ENCODE measurements at regions not wholly inside any gene's neighbourhood (a gene's known extent, or its start where the extent isn't known, plus 50 kb on each side); places are given as distances from the start of the nearest gene placed in this dataset.

DNA sequence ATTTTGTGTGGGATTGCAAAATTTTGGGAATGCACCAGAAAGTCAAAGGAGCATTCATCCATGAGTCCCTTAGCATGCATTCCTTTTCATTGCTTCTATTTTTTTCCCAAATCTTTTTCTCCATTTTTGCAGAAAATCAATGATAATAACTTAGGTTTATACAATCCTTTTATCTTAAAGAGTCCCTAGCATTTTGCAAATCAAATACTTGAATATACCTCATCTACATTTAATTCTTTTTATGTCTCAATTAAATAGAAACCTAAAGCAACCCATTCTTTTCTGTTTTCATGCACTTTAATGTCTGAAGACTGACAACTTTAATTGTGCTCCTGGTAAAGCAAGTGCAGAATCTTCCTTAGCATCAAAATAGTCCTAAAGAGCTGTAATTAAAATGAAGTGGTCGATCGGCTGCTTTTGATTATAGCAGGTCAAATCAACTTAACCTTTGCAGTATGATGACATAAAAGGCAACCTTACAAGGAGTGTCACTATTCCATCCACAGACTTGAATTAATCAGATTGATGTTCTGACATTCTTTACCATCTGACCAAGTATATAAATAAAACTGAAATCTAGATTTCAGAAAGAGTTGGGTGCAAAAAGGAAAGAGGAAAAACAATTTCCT lies 168.4 kb downstream of the ALG10B start:
- Histone ChIP-seq H3K4me3 (no peak overlapping the region), H3K27ac (no peak overlapping the region), H3K27me3 (no peaks in the 10 kb centered on the region), H3K36me3 (no peaks in the 10 kb centered on the region), H3K4me1 (no peaks in the 10 kb centered on the region), H3K9me3 (no peaks in the 10 kb centered on the region)
- no peak for DNase-seq
- no peak for ATAC-seq
- TF ChIP-seq POLR2A (IDR thresholded peaks at IDR 0.05), result no peak
- no peak for TF ChIP-seq CTCF (IDR thresholded peaks at IDR 0.05)
- WGBS (ENCODE audit: insufficient coverage, low coverage, low lambda C conversion rate, missing lambda C conversion rate), result 47% methylated on average over 2 of the region's 2 CpGs
- intact Hi-C loops (cut with DNase I), result no loop called here

- TF ChIP-seq POLR2A (IDR thresholded peaks at IDR 0.05) (no peak), CTCF (IDR thresholded peaks at IDR 0.05) (no peak)
- Histone ChIP-seq H3K4me3 (no peak overlapping the region), H3K4me1 (no peaks in the 10 kb centered on the region), H3K27ac (no peak overlapping the region), H3K9me3 (no peaks in the 10 kb centered on the region), H3K36me3 (no peaks in the 10 kb centered on the region), H3K27me3 (no peaks in the 10 kb centered on the region)
- intact Hi-C loops (cut with DNase I), result no loop called here
- DNase-seq, result no peak
- WGBS (ENCODE audit: insufficient coverage, low coverage, low lambda C conversion rate, missing lambda C conversion rate), result 51% methylated on average over 2 of the region's 2 CpGs
- ATAC-seq, result no peak
Observed at GRCh38 chr12:38488866-38489265, 172.3 kb downstream of the ALG10B start.

GRCh38 chr12:38490073-38490472 lies 173.5 kb downstream of the ALG10B start:
- Histone ChIP-seq H3K27ac (no peak overlapping the region), H3K36me3 (no peaks in the 10 kb centered on the region), H3K4me1 (no peaks in the 10 kb centered on the region), H3K9me3 (no peaks in the 10 kb centered on the region), H3K4me3 (no peak overlapping the region), H3K27me3 (no peaks in the 10 kb centered on the region)
- WGBS (ENCODE audit: insufficient coverage, low coverage, low lambda C conversion rate, missing lambda C conversion rate), result 46% methylated on average over 5 of the region's 5 CpGs
- ATAC-seq, result no peak
- DNase-seq, result no peak
- intact Hi-C loops (cut with DNase I), result no loop called here
- no peak for TF ChIP-seq POLR2A (IDR thresholded peaks at IDR 0.05)

GRCh38 chr12:38490941-38491340 lies 174.4 kb downstream of the ALG10B start:
- intact Hi-C loops (cut with DNase I), result no loop called here
- H3K4me3 ChIP-seq, result no peak overlapping the region
- DNase-seq (no peak), ATAC-seq (no peak)
- H3K27me3 ChIP-seq, result no peaks in the 10 kb centered on the region
- TF ChIP-seq CTCF (IDR thresholded peaks at IDR 0.05), result no peak
- TF ChIP-seq POLR2A (IDR thresholded peaks at IDR 0.05), result no peak
- no peak overlapping the region for H3K27ac ChIP-seq
- H3K36me3 ChIP-seq, result no peaks in the 10 kb centered on the region
- H3K9me3 ChIP-seq, result no peaks in the 10 kb centered on the region
- 38% methylated on average over 1 of the region's 1 CpG for WGBS (ENCODE audit: insufficient coverage, low coverage, low lambda C conversion rate, missing lambda C conversion rate)
- H3K4me1 ChIP-seq, result no peaks in the 10 kb centered on the region

DNA sequence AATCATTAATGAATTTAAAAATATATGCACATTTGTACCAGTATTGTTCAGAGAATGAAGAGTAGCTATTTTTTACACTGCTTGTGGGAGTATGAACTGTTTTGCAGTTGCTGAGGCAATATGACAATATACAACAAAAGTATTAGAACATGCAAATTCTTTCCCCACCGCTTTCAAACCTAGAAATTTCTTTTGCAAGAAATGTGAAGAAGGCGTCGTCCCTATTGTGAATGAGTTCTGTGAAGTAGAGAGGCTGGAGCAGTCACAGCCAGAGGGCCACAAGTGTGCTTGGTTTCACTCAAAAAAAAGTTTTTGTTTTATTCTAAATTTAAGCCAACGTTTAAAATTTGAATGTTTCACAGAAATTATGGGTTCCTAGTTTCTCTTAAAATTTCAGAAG lies 184.9 kb downstream of the ALG10B start:
- Histone ChIP-seq H3K4me3 (no peak overlapping the region), H3K36me3 (no peaks in the 10 kb centered on the region), H3K27me3 (no peaks in the 10 kb centered on the region), H3K9me3 (no peaks in the 10 kb centered on the region), H3K27ac (no peak overlapping the region), H3K4me1 (no peaks in the 10 kb centered on the region)
- no peak for ATAC-seq
- intact Hi-C loops (cut with DNase I), result no loop called here
- WGBS (ENCODE audit: insufficient coverage, low coverage, low lambda C conversion rate, missing lambda C conversion rate), result 67% methylated on average over 4 of the region's 4 CpGs
- no peak for DNase-seq
- no peak for TF ChIP-seq POLR2A (IDR thresholded peaks at IDR 0.05)
- TF ChIP-seq CTCF (IDR thresholded peaks at IDR 0.05), result no peak

All from right lobe of liver (tissue), 6 donors.